ENCODE measurements at regions not wholly inside any gene's neighbourhood (a gene's known extent, or its start where the extent isn't known, plus 50 kb on each side); places are given as distances from the start of the nearest gene placed in this dataset.

- no peak for TF ChIP-seq CTCF (conservative IDR thresholded peaks at IDR 0.05 in 1 of 2, IDR thresholded peaks at IDR 0.05 in 1 of 2; ENCODE audit: low read depth in 1 of 2, low read length in 2 of 2)
- no peak for TF ChIP-seq EZH2 (IDR thresholded peaks at IDR 0.05; ENCODE audit: low read length, missing control alignments)
Observed at GRCh38 chr5:8340261-8340660, 471.3 kb downstream of the MTRR start.

Measured in fibroblast of lung (primary cell).